HG02884 (cell line): ENCODE measurements at regions not wholly inside any gene's neighbourhood (a gene's known extent, or its start where the extent isn't known, plus 50 kb on each side); places are given as distances from the start of the nearest gene placed in this dataset.
"Not testable (repeated sequence)": the region's sequence is repeated elsewhere in the genome, so short reads cannot be mapped to it uniquely, and the experiment has no call there.

Experiments used
- ATAC-seq: cut with Tn5 transposase; IDR thresholded peaks from one replicate; pipeline ENCODE4 v1.9.1; 2021; ENCODE audit warnings: mild to moderate bottlenecking, moderate library complexity; ENCODE audit not compliant: unreplicated experiment

GRCh38 chr10:48102410-48103146 lies 103.0 kb upstream of the FAM25C start:
- ATAC-seq: not testable (repeated sequence)

- ATAC-seq: not testable (repeated sequence)
Observed at GRCh38 chr10:48098854-48099253, 99.3 kb upstream of the FAM25C start.

GRCh38 chr10:48090706-48091105 lies 91.1 kb upstream of the FAM25C start:
- ATAC-seq: not testable (repeated sequence)

DNA sequence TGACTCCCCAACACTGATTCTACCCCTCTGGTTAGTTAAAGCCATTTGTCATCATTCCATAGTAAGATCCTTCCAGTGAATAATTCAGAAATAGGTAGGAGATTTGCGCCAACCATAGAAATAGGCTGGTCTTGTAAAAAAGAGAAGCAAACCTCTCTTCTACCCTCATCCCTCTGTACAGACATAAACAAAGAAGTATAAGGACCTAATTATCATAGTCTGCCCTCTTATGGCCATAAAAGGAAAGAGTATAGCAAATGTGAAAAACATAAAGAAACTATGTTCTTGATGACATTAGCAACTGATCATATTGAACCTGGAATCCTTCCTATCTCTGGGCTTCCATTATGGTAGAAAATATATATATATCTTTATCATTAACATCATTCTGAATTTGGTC lies 88.5 kb upstream of the FAM25C start:
- not testable (repeated sequence) for ATAC-seq

GRCh38 chr10:48084446-48084845 lies 84.9 kb upstream of the FAM25C start:
- ATAC-seq: not testable (repeated sequence)

DNA sequence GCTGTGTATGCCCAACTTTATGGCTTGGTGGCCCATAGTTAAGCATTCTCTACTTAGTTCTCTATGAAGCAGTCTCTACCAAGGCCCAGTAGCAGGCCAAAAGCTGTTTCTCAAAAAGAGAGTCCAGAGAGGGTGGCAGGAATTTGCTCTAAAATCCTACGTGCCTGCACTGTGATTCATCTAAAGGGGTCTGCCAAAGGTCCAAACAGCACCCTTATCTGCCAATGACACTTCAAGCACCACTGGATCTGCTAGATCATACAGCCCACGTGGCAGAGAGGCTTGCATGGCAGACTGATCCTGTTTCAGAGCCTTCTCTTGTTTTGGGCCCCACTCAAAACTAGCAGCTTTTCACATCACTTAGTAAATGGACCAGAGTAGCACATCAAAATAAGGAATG lies 71.6 kb upstream of the FAM25C start:
- not testable (repeated sequence) for ATAC-seq

DNA sequence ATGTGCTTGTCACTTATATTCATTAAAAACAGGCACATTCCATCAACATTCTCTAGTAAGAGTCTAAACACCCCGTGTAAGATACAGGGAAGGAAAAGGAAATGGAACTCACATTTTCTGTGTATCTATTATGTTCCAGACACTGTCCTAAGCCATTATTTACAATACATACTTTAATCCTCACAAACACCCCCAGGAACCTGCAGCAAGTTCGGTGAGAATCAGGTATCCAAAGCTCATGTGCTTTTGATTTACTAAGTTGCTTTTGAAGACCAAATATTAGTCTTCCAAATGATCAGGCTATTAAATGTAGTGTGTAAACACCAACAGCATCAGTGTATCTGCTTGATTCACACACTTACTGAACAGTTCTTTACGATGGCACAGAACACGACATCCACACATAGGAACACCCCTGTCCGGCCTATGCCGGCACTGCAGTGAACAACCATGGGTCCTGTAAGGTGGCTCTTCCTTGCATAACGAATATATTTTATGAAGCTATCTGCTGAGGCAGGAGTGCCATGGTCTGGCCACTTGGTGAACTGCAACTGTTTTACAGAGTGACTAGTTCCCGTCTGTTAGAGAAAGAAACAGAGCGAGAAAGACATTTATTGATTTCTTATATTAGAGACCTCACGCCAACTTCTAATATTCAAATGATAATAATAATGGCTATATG lies 64.5 kb upstream of the FAM25C start:
- peak; percentile 93 for ATAC-seq

DNA sequence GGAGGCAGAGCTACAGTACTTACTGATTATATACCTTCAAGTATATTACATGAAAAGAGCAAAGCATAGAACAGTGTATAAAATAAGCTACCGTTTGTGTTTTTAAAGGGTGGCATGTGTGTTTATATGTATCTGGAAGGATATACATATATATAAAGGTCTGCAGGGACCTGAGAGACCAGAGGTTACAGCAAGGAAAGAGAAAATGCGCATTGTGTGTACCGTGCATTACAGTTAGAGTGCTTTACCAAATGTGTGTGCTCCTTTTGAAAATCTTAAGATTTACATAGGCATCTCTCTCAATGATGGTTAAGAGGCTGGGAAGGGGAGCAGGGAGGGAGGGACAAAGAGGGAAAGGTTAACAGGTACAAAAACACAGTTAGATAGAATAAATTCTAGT lies 55.8 kb upstream of the FAM25C start:
- ATAC-seq: not testable (repeated sequence)
